Left ventricle myocardium inferior (tissue), 1 donor: ENCODE measurements at regions not wholly inside any gene's neighbourhood (a gene's known extent, or its start where the extent isn't known, plus 50 kb on each side); places are given as distances from the start of the nearest gene placed in this dataset.

Experiments
- DNase-seq: peaks from one replicate; pipeline ENCODE4 v3.0.0-alpha.2; 2020
- H3K27ac ChIP-seq: fragments of 200-600 bp; replicated peaks from 2 replicates; pipeline ENCODE4 v1.8.0; 2021
- H3K27me3 ChIP-seq: fragments of 200-600 bp; 2 replicates; pipeline ENCODE4 v1.8.0; 2021; ENCODE audit warnings: low read depth
- H3K36me3 ChIP-seq: fragments of 200-600 bp; 2 replicates; pipeline ENCODE4 v1.8.0; 2021
- H3K4me1 ChIP-seq: fragments of 200-600 bp; 2 replicates; pipeline ENCODE4 v1.8.0; 2021
- H3K4me3 ChIP-seq: fragments of 200-600 bp; 2 replicates; pipeline ENCODE4 v1.8.0; 2021; ENCODE audit warnings: mild to moderate bottlenecking, moderate library complexity
- H3K9me3 ChIP-seq: fragments of 200-600 bp; replicated peaks from 2 replicates; pipeline ENCODE4 v1.8.0; 2021
- intact Hi-C: fragments of 100-400 bp; cut with micrococcal nuclease; formaldehyde crosslinking; loops from one replicate; pipeline ENCODE4 v1.11.0; 2022
- TF ChIP-seq, protein P1 (sequence below): fragments of 200-600 bp; IDR thresholded peaks from 2 replicates; pipeline ENCODE4 v1.8.0; 2021; ENCODE audit warnings: antibody characterized with exemption, mild to moderate bottlenecking, borderline replicate concordance
- donor health status: DM: no; HTN: yes; CAD: no; lungs with severe emphysema.

DNA sequence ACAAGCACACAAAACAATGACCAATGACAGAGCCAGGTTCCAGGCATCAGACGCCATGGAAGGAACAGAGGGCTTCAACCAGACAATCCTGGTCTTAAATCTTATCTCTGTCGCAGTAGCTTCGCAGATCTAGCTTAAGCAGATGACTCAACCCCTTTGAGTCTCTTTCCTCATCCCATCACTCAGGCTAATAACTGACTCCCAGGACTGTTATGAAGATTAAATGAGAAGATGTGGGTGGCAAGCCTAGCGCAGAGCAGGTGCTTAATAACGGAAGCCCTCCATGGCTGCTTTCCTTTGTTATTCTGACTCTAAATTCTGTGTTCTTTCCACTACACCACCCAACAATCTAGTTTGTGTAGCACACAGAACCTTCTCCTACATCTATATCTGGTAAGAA, 110.9 kb downstream of the SLC24A2 start:
- H3K4me1 ChIP-seq = no peaks in the 10 kb centered on the region
- no peak overlapping the region for H3K4me3 ChIP-seq
- H3K9me3 ChIP-seq = peaks cover 9% of the 10 kb centered on the region
- no peaks in the 10 kb centered on the region for H3K27me3 ChIP-seq
- TF ChIP-seq, protein P1, sequence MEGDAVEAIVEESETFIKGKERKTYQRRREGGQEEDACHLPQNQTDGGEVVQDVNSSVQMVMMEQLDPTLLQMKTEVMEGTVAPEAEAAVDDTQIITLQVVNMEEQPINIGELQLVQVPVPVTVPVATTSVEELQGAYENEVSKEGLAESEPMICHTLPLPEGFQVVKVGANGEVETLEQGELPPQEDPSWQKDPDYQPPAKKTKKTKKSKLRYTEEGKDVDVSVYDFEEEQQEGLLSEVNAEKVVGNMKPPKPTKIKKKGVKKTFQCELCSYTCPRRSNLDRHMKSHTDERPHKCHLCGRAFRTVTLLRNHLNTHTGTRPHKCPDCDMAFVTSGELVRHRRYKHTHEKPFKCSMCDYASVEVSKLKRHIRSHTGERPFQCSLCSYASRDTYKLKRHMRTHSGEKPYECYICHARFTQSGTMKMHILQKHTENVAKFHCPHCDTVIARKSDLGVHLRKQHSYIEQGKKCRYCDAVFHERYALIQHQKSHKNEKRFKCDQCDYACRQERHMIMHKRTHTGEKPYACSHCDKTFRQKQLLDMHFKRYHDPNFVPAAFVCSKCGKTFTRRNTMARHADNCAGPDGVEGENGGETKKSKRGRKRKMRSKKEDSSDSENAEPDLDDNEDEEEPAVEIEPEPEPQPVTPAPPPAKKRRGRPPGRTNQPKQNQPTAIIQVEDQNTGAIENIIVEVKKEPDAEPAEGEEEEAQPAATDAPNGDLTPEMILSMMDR = no peak
- DNase-seq = no peak
- H3K36me3 ChIP-seq = no peaks in the 10 kb centered on the region
- intact Hi-C loops = no loop called here
- no peak overlapping the region for H3K27ac ChIP-seq

DNA sequence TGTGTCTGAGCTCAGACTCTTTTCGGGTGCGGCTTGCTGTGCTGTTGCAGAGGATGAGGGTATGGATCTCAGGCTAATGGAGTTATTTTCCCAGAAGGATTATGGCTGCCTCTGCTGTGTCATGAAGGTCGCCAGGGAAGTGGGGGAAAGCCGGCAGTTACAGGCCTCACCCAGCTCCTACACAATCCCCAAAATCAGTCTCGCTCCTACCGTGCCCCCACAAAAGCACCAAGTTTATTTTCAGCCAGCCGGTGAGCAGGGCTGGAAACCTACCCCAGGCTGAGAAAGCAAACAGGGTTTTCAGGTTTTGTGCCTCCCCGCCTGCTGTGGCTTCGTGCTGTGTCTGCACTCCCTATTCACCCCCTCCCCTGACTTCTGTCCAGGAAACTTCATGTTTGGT, 113.3 kb downstream of the SLC24A2 start:
- TF ChIP-seq, protein P1 = no peak
- no peak overlapping the region for H3K4me3 ChIP-seq
- no peaks in the 10 kb centered on the region for H3K36me3 ChIP-seq
- H3K27me3 ChIP-seq = no peaks in the 10 kb centered on the region
- no peaks in the 10 kb centered on the region for H3K4me1 ChIP-seq
- intact Hi-C loops = no loop called here
- no peak overlapping the region for H3K27ac ChIP-seq
- H3K9me3 ChIP-seq = peaks cover 9% of the 10 kb centered on the region
- no peak for DNase-seq

DNA sequence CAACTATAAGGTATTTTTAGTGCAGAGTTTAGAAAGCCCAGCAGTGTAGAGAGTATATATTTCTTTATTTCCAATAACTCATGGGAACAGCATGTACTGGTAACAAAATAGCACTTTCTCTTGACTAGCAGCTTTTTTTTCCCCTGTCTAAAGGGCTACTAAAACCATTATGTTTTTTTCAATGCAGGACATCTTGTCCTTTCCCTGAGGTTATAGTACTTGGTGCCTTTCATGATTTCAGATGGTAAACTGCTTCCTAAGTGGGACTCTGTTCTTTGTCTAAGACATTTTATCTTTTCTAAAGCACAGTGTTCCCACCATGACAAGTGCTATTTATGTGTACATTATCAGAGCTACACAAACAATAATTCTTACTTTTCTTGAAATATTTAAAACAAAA, 122.3 kb downstream of the SLC24A2 start:
- H3K27ac ChIP-seq = no peak overlapping the region
- no peaks in the 10 kb centered on the region for H3K36me3 ChIP-seq
- no peaks in the 10 kb centered on the region for H3K4me1 ChIP-seq
- intact Hi-C loops = no loop called here
- DNase-seq = no peak
- no peaks in the 10 kb centered on the region for H3K9me3 ChIP-seq
- H3K4me3 ChIP-seq = no peak overlapping the region
- peaks cover 3% of the 10 kb centered on the region for H3K27me3 ChIP-seq
- TF ChIP-seq, protein P1 = no peak

DNA sequence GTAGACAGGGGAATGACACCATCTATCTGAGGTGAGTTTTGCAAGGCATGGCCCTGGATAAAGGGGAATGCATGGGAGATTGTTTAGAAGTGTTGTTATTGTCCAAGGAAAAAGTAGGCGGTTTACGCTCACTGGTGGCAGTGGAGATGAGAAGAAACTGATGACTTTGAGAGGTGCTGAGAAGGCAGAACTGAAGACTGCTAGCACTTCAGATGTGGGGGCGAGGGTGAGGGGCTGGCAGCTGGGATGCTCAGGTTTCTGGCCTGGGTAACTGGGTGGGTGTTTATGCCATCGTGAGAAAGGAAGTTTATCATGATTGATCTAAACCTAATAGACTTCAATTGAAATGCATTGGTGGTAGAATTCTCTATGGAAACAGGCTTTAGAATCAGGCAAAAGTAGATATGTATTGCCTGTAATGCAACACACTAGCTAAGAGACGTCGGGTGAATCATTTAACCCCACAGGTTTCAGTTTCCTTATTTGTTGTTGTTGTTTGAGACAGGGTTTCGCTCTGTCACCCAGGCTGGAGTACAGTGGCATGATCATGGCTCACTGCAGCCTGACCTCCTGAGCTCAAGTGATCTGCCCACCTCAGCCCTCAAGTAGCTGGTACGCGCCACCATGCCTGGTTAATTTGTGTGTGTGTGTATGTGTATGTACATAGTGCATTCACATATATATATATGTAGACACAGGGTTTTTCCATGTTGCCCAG, 123.5 kb downstream of the SLC24A2 start:
- no peak for DNase-seq
- intact Hi-C loops = no loop called here
- Histone ChIP-seq H3K27ac (no peak overlapping the region), H3K9me3 (no peaks in the 10 kb centered on the region), H3K4me3 (no peak overlapping the region), H3K36me3 (no peaks in the 10 kb centered on the region), H3K27me3 (peaks cover 6% of the 10 kb centered on the region), H3K4me1 (no peaks in the 10 kb centered on the region)
- TF ChIP-seq, protein P1 = no peak

DNA sequence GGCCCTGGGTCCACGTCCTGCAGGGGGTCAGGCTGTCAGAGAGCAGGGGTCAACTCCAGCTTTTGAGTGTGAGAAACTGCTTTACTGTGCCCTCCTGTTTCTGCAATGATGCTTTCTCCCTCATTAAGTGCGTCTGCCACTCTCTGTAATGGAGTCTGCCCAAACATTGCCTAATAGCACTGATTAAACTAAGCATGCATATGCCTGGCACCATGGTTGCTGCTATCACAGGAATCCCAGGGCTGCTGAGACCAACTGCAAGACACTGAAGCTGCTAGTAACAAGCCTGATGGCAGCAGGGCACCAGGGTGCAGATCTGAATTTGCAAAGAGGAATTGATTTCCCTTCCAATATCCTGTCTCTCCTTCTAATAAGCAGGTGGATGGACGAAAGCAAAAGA, 125.3 kb downstream of the SLC24A2 start:
- Histone ChIP-seq H3K4me3 (no peak overlapping the region), H3K36me3 (no peaks in the 10 kb centered on the region), H3K27ac (no peak overlapping the region), H3K9me3 (no peaks in the 10 kb centered on the region), H3K27me3 (peaks cover 6% of the 10 kb centered on the region), H3K4me1 (no peaks in the 10 kb centered on the region)
- TF ChIP-seq, protein P1 = no peak
- intact Hi-C loops = no loop called here
- no peak for DNase-seq
